ENCODE measurements at regions not wholly inside any gene's neighbourhood (a gene's known extent, or its start where the extent isn't known, plus 50 kb on each side); places are given as distances from the start of the nearest gene placed in this dataset.

DNA sequence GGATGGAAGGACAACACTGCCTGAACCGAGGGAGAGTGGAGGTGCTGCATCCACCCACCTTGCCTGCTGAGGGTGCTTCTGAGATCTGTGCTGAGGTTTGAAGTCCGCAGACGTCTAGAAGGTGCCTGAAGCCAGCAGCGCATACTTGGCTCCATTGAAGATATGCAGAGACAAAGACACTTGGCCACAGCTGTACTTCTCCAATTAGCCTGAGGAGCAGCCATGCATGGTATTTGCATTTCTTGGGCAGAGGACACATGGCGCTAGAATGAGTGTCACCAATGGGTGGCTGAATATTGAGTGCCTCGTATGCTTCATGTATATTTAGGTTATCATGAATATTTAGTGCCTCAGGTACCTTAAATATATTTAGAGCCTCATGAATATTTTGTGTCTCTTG lies 128.7 kb upstream of the ATP6AP2 start:
- DNase-seq (ENCODE audit: low read depth in 2 of 2) = no peak

DNA sequence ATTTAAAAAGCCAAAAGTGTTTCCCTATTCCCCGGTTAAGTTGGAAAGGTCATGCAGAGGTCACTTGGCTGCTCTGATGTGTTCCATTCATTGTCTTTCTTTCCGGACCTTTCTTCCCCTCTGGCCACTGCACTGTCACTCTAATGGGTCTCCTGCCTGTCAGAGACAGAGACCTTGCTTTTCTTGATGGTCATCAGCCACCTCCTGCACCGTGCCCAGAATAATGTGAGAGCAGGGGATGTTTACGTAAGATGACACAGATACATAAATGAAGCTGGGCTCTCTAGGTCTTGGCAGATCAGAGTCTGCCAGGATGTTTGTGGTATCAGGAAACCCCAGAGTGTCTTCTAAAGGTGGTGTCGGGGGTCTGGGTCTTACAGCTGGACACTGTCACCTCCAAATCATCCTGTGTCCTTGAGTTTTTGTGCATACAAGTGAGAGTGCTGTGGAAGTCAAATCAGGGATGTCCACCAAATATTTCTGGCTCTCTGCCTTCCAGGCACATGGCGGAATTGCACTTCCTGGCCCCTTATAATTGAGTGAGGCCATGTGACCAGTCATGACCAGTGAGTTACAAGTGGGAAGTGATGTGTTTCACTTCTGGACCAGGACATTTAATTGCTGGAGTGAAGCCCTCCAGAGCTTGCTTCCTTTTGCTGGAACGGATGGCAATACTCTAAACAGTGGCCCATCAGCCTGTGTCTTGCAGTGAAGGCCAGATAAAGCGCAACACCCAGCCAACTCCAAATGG lies 130.6 kb upstream of the ATP6AP2 start:
- no peak for DNase-seq (ENCODE audit: low read depth in 2 of 2)

DNA sequence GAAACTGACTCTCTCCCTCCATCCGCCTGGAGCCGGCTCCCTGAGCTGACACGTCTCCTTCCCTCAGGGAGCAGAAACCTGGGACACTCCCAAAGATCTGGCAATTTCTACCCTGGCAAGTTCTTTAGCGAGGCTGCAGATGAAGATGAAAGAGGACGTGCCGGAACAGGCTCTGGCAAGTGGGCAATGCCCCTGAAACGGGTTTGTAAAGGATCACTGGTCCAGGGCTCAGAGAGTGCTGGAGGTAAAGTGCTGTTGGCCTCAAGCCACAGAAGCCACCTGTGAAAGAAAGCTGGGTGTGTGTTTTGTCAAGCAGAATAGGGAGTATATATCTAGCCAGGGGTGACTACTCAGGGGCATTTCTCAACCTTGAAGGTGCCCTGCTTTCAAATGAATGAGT lies 131.4 kb upstream of the ATP6AP2 start:
- no peak for DNase-seq (ENCODE audit: low read depth in 2 of 2)

DNA sequence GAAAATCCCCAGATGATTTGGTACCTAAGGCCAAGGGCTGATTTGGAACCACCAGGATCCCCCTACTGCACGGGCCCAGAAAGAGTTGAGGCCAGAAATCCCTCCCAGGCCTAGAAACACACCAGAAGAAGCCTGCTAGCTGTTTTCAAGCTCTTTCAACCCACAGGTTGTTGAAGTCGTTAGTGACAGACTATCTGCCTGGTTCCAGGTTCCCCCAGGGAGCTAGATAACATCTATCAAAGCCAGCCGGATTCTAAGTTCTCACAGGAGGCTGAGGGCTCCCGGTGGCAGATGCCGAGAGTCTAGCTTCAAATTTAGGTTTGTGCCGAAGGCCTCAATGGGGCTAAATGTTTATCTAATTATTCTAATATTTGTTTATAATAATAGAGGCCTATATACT lies 132.0 kb upstream of the ATP6AP2 start:
- no peak for DNase-seq (ENCODE audit: low read depth in 2 of 2)

DNA sequence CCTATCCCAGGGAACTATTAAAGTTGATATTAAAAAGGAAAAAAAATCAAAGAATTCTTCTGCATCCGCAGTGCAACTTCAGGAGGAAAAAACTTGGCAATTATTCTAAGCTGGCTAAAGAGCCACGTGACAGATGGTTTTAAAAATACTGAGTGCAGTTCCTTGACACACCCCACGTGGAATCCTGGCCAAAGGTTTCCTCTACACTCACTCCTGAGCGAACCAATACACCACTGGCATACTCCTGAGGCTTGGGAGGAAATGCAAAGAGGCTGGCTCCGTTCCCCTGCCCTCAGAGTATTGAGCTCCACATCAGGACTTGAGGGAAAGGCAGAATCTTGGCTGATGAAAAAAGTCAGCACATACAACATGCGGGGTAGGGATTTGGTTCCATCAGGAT lies 133.8 kb upstream of the ATP6AP2 start:
- DNase-seq (ENCODE audit: low read depth in 2 of 2) = no peak

DNA sequence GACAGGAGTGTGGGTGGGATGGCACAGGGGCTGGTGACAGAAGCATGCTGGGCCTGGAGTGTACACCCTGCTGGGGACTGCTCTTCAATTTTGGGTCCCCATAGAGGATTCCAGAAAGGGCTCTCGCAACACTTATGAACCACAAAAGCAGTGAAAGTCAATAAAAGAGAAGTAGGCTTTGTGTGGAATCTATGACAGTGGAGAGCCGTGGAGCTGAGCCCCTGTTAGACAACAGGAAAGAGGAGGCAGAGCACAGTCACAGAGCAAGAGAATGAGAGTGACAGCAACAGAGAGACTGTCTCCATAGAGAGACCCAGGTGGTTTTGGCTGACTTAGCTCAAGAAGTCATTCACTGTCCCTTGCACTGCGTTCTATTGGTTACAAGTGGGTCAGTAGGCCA lies 135.1 kb upstream of the ATP6AP2 start:
- no peak for DNase-seq (ENCODE audit: low read depth in 2 of 2)

DNA sequence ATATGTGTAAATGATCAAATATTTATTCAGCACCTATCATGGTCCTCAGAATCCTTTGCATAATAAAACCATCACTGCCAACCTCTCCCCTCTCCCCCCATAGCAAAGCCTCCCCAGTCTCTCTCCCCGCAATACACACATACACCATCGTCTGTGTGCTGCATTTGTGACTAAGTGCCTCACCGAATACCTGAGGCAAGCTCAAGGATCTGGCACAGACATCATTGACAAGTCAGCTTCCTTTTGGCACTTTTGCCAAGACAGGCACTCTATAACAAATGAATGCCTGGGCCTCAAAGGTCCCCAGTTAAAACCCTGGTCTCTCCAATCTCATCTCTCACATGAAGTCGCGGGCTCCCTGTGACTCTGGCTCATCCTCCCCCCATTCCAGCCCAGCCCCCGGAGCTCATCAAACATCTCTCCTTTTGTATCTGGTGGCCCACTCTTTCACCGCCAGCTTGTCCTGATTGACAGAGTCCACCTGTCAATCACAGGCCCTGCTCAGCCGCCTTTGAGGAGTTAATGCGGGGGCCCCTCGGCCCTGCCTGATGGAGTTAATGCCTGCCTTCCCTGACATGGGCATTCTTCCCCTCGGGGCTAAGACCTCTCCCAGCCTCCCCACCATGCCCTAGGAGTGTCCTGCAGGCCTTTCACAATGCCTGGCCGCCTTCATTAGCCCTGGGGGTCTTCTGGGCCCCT lies 135.8 kb upstream of the ATP6AP2 start:
- DNase-seq (ENCODE audit: low read depth in 2 of 2) = no peak

DNA sequence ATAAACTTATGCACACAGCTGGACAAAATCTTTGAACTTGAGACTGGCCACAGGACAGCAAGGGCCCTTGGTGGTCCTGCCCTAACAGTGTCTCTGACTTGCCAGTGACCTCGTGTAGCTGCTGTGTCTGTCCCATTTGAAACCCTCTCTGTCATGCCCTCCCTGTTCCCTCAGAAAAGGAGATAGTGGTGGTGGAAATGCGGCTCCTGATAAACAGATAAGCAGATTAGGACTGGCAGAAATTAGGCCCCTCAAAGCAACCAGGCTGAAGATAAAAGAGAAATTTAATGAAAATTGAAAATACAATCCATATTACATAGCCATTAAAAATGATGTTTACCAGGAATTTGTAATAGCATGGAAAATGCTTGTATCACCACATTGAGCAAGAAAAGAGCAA lies 136.6 kb upstream of the ATP6AP2 start:
- no peak for DNase-seq (ENCODE audit: low read depth in 2 of 2)

DNA sequence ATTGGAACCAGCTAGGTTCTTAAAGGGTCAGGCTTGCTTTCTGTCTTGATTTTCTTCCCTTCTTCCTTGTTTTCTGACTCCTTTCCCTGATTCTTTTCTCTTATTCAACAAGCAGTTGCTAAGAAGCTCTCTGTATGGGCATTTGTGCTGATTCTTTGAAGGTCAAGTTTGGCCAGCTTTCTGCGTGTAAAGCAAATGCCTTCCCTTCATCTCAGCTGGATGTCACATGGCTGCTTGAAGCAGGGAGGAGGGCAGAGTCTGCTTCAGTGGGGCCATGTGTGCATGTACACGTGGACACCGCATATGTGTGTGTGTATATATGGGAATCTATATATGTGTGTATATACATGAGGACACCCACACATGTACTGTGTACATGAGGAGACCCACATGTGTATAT lies 139.9 kb upstream of the ATP6AP2 start:
- DNase-seq (ENCODE audit: low read depth in 2 of 2) = no peak

DNA sequence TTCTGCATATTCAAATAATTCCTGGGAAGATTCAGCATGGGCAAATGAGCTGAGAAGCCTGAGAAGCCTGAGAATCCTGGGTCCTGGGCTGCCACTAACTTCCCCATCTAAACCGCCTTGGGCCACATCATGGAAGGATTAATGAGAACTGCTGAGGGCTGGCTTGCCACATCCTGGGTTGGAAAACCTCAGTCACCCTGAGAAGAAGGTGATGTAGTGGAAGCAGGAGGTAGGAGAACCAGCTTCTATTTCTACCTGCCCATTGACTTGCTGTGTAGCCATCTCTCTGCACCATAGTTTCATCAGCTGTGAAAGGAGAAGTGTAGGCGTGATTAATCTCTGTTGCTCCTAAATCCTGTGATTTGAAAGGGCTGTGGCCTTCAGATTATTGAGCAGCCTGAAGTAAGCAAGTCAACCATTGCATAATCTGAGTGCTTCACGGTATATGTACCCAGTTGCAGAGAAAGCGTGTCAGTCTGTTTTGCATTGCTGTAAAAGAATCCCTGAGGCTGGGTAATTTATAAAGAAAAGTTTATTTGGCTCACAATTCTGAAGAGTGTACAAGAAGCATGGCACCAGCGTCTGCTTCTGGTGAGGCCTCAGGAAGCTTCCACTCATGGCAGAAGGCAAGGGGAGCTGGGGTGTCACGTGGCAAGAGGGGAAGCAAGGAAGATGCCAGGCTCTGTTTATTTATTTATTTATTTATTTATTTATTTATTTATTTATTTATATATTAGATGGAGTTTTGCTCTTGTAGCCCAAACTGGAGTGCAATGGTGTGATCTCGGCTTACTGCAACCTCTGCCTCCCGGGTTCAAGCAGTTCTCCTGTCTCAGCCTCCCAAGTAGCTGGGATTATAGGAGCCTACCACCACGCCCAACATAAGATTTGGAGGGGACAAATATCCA lies 140.9 kb upstream of the ATP6AP2 start:
- DNase-seq (ENCODE audit: low read depth in 2 of 2) = no peak

DNA sequence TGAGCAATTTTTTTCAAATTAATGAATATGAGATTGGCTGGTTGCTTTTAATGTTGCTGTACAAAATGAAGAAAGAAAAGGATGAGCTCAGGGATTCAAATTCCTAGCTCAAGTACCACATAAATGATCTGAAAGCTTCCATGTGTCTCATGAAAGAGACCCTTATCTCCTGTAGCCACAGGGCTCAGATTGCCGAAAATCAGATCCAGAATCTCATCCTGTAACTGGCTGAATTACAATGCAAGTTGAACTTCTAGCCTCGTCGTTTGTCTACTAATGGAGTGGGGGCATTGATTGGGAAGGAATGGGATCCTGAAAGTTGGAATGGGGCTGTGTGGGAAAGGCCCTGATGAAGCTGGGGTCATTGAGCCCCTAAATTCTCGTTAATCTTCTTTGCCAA lies 143.4 kb upstream of the ATP6AP2 start:
- DNase-seq (ENCODE audit: low read depth in 2 of 2) = no peak

DNA sequence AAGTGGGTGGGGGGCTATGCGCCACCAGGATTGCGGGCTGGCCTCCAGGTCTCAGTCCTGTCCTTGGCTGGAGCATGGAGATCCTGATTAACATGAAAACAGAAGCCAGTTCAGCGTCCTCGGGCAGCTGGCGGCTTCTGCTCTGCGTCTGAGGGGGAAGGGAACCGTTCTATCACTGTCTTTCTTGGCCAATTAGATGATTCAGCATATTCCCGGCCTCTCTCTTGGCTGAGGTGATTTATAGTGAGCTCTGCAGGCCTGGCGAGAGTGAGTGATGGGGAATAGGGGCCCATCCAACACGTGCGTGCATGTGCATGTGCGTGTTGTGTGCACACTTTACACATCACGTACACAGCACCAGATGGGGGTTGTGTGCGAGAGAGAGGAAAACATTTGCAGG lies 145.8 kb upstream of the ATP6AP2 start:
- DNase-seq (ENCODE audit: low read depth in 2 of 2) = no peak

DNA sequence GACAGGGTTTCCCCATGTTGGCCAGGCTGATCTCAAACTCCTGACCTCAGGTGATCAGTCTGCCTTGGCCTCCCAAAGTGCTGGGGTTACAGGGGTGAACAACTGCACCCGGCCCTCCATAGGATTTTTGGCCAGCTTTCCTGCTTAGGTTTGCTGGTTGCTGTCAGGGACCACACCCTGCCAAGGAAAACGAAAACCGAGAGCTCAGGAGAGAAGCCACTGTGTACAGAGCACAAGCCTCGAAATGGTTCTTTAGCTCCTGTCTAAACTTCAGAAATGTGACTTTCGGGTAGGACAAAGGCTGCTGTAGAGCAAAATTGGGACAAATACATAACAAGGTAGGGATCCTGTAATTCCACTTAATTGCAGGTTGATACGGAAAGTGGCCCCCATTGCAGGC lies 146.3 kb upstream of the ATP6AP2 start:
- DNase-seq (ENCODE audit: low read depth in 2 of 2) = no peak

DNA sequence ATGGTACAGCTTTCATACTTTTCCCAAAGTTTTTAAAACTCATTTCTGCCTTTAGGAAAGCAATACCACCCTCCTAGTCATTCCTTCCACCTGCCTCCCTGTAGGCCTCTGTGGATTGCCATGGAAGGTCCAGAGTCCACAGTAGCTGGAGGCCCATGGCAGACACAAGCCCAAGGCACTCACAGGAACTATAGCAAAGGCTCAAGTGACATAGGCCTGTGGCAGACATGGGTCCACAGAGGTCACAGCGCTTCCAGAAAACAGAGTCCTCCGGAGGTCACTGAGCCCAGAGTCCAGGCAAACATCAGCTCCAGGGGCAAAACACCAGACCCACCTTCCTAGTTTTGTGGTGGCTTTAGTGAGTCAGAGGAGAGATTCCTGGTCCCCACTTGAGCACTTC lies 147.6 kb upstream of the ATP6AP2 start:
- DNase-seq (ENCODE audit: low read depth in 2 of 2) = no peak

DNA sequence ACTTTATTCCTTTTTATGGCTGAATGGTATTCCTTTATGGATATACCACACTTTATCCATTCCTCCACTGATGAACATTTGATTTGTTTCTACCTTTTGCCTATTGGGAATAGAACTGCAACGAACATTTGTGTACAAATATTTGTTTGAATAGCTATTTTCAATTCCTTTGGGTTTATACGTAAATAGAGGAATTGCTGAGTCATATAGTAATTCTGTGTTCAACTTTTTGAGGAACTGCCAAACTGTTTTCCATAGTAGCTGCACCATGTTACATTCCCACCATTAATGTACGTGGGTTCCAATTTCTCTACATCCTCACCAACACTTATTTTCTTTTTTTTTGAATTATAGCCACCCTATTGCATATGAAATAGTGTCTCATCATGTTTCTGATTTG lies 156.5 kb upstream of the ATP6AP2 start:
- DNase-seq (ENCODE audit: low read depth in 2 of 2) = no peak

DNA sequence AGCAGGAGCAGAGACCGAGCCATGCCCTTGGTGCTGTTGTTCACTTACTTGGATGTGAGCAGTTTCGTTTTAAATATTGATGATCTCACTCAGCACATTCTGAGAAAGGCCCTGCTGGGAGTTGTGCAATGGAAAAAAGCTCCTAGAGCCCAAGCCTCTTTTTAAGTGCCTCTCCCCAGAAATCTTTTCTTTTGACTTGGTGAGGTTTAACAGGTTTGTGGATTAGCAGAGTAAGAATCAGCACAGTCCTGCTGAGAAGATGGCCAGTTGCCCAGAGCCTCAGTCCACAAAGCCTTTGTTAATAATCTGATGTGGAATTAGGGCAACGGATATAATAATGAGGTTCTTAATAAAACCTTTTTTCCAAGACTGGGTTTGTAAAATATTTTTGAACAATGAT lies 157.5 kb upstream of the ATP6AP2 start:
- DNase-seq (ENCODE audit: low read depth in 2 of 2) = no peak

DNA sequence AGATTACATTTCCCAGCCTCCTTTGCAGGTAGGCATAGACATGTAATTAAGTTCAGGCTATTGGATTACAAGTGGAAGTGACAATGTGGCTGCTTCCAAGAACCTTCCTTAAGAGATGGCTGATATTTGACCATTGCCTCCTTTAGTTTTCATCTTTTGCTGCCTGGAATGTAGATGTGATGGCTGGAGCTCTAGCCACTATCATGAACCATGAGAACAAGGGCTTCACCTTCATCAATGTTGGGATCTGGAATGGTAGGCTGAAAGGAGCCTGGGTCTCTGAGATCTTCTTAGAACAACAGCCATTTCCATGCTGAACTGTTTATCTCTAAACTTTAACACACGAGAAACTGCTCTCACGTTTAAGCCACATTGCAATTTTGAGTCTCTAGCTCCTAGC lies 158.7 kb upstream of the ATP6AP2 start:
- DNase-seq (ENCODE audit: low read depth in 2 of 2) = no peak

DNA sequence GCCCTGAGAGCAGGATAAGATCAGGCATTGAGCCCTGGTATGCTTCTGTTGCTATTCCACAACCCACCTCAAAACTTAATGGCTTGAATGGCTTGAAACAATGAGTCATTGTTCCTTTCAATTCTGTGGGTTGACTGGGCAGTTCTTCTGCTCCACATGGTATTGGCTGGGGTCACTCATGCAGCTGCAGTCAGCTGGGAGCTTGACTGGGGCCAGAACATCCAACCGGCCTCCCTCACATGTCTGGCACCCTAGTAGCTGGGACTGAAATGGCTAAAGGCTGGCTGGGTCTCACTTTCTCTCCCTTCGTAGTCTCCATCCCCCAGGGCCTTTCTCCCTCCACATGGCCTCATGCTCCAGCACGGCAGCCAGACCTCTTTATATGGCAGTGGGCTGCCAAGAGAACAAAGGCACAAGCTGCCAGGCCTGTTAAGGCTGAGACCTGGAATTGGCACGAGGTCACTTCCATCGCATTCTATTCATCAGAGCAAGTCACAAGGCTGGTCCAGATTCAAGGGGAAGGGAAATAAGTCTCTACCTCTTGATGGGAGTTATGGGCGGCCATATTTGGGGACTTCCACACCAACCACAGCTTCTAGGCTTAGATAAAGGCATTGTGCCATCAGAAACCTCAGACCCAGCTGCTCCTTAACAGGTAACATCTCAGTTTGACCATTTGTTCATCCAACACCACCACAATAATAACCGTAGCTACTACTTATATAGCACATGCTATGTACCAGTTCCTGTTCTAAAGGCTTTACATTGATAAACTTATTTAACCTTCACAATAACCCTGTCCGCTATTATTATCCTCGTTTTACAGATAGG lies 159.7 kb upstream of the ATP6AP2 start:
- DNase-seq (ENCODE audit: low read depth in 2 of 2) = no peak

DNA sequence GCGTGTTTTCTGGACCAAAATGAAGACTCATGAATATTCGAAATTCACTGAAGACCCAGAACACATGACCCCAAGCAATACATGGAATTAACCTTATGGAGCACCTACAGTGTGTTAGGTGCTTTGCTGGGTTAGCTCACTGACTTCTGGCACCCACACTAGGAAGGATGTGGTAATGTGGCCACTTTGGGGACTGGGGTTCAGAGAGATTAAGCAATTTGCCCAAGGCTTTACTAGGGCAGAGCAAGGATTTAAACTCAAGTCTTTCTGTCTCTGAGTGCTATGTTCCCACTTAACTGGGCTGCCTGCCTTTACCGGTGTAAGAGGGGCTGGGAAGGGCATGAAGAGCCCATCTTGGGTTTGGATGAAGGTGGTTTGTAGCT lies 162.0 kb upstream of the ATP6AP2 start:
- no peak for DNase-seq (ENCODE audit: low read depth in 2 of 2)

DNA sequence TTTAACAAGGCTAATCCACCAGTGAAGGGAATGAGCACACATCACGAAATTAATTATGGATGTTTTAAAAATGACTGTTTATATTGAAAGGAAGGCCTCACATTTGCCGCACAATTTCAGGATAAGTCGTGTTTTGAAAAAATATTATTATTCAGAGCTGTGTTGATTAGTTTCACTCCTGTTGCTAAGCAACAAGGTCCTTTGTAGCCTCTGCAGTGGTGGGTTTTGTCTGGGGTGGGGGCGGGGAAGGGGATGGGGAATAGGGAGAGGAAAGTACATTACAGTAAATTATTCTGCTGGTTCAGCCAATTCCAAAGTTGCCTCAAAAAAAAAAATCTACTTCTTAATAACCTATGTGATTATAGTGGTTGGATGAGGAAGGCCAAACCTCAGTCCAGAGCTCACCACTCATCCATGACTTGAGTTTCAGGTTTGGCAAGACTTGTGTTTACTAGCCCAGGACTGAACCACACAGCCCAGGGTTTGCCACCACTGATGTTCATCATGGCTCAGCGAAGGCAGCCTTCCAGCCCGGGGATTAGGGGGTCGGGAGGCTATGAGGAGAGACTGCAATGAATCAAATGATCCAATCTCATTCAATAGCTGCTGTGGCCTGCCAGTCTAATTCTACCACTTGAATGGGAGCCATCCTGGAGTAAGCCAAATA lies 162.5 kb upstream of the ATP6AP2 start:
- no peak for DNase-seq (ENCODE audit: low read depth in 2 of 2)

DNA sequence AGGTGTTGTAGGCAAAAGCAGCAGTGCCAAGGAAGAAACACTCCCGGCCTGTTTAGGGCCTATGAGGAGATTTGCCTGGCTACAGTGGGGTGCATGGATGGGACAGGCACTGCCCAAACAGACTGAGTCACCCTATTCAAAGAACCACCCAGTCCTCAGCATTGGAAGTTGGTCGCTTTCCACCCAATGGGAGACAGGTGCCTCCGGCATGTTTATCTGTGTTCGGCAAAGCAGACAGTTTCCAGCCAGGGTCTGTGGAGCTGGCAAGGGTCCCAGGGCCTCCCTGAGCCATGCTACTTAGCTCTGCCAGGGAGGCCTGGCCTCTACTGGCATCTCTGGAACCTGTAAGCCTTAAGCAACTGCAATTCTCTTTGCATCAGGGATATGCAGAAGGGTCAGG lies 165.1 kb upstream of the ATP6AP2 start:
- DNase-seq (ENCODE audit: low read depth in 2 of 2) = no peak
